Motor neuron (in vitro differentiated cells): ENCODE measurements at regions not wholly inside any gene's neighbourhood (a gene's known extent, or its start where the extent isn't known, plus 50 kb on each side); places are given as distances from the start of the nearest gene placed in this dataset.
A peak's percentile ranks its signal among the peaks of the same experiment; 100 is the strongest.

ENCODE experiments used
- ATAC-seq, 8 experiments: fragments of 200-7000 bp; cut with Tn5 transposase; replicated peaks in 6 of 8; 2 replicates each; pipeline ENCODE4 v1.8.0; 2021; ENCODE audit warnings: mild to moderate bottlenecking in 8 of 8, moderate library complexity in 8 of 8
- H3K27ac ChIP-seq, 2 donors: fragments of 250-450 bp; sonication (Bioruptor Pico); 2 replicates each; pipeline ENCODE4 v1.9.0; 2021; ENCODE audit warnings: antibody characterized with exemption in 2 of 2, mild to moderate bottlenecking in 2 of 2, moderate library complexity in 1 of 2
- H3K4me1 ChIP-seq, 2 donors: fragments of 250-450 bp; sonication (Bioruptor Pico); replicated peaks in 1 of 2; 2 replicates each; pipeline ENCODE4 v1.6.1; 2021; ENCODE audit warnings: antibody characterized with exemption in 2 of 2, mild to moderate bottlenecking in 2 of 2, moderate library complexity in 1 of 2
- H3K4me3 ChIP-seq, 5 donors: fragments of 250-450 bp; sonication (Bioruptor Pico); 2 replicates each; pipeline ENCODE4 v1.9.0; 2021; ENCODE audit warnings: antibody characterized with exemption in 5 of 5, mild to moderate bottlenecking in 5 of 5, moderate library complexity in 4 of 5
- WGBS, 10 experiments: fragments of 450-650 bp; shearing (Covaris generic); methylation state at CpG; one replicate each; pipeline ENCODE4 v1.0.0; 2022; 5-methylcytosine and 5-hydroxymethylcytosine counted together
- in situ Hi-C, 9 experiments: fragments of 400-800 bp; cut with MboI; loops; one replicate each; pipeline ENCODE4 v1.15.0; 2021; ENCODE audit warnings: low sequenced_read_pairs in 9 of 9, low pct_unique_long_range_greater_than_20kb in 2 of 9; ENCODE audit not compliant: unreplicated experiment in 9 of 9

- ATAC-seq = peak in 4 of 8 experiments; percentile 20 to 53 (median 23)
- in situ Hi-C loops = no loop called here
- no peaks in the 10 kb centered on the region for H3K4me1 ChIP-seq
- no peak overlapping the region for H3K27ac ChIP-seq
- H3K4me3 ChIP-seq = no peak overlapping the region
- 0 to 90% (median 75%) methylated on average over 1 to 4 of the region's 4 CpGs for WGBS, 10 experiments
Observed at GRCh38 chr6:142500250-142500786, 198.5 kb downstream of the ADGRG6 start.

- Histone ChIP-seq H3K4me3 (no peak overlapping the region), H3K27ac (no peak overlapping the region), H3K4me1 (no peaks in the 10 kb centered on the region)
- WGBS, 10 experiments = 36 to 100% (median 92%) methylated on average over 1 to 3 of the region's 3 CpGs
- in situ Hi-C loops = no loop called here
- no peak for ATAC-seq
Observed at GRCh38 chr6:142501795-142502194, 200.0 kb downstream of the ADGRG6 start.

GRCh38 chr6:142507065-142507464, 205.3 kb downstream of the ADGRG6 start:
- Histone ChIP-seq H3K27ac (no peak overlapping the region), H3K4me3 (no peak overlapping the region), H3K4me1 (no peaks in the 10 kb centered on the region)
- in situ Hi-C loops = no loop called here
- 89% methylated on average over 3 of the region's 4 CpGs; no CpG with 5 or more reads in 9 of the 10 experiments for WGBS, 10 experiments
- no peak for ATAC-seq

- H3K4me1 ChIP-seq = no peaks in the 10 kb centered on the region
- H3K27ac ChIP-seq = no peak overlapping the region
- in situ Hi-C loops = no loop called here
- WGBS, 10 experiments = 0 to 89% (median 40%) methylated on average over 1 to 3 of the region's 3 CpGs; no CpG with 5 or more reads in 1 of the 10 experiments
- H3K4me3 ChIP-seq = no peak overlapping the region
- ATAC-seq = peak in 1 of 8 experiments; percentile 25
Observed at GRCh38 chr6:142510211-142510610, 208.4 kb downstream of the ADGRG6 start.

- Histone ChIP-seq H3K27ac (no peak overlapping the region), H3K4me3 (no peak overlapping the region), H3K4me1 (peaks cover 0 to 4% of the 10 kb centered on the region in 2 donors)
- 0 to 100% (median 75%) methylated on average over 1 to 3 of the region's 3 CpGs; no CpG with 5 or more reads in 5 of the 10 experiments for WGBS, 10 experiments
- ATAC-seq = peak in 3 of 8 experiments; percentile 40 to 66 (median 44)
- in situ Hi-C loops = no loop called here
Observed at GRCh38 chr6:142518126-142518525, 216.3 kb downstream of the ADGRG6 start.

GRCh38 chr6:142518761-142519160, 217.0 kb downstream of the ADGRG6 start:
- peaks cover 0 to 4% of the 10 kb centered on the region in 2 donors for H3K4me1 ChIP-seq
- WGBS, 10 experiments = 0 to 92% (median 28%) methylated on average over 1 to 3 of the region's 4 CpGs; no CpG with 5 or more reads in 5 of the 10 experiments
- H3K27ac ChIP-seq = no peak overlapping the region
- in situ Hi-C loops = no loop called here
- ATAC-seq = peak in 1 of 8 experiments; percentile 47
- no peak overlapping the region for H3K4me3 ChIP-seq

GRCh38 chr6:142521791-142522190, 220.0 kb downstream of the ADGRG6 start:
- no peak overlapping the region for H3K27ac ChIP-seq
- peaks cover 0 to 4% of the 10 kb centered on the region in 2 donors for H3K4me1 ChIP-seq
- in situ Hi-C loops = no loop called here
- 13 to 100% (median 84%) methylated on average over 1 to 2 of the region's 2 CpGs; no CpG with 5 or more reads in 2 of the 10 experiments for WGBS, 10 experiments
- H3K4me3 ChIP-seq = no peak overlapping the region
- ATAC-seq = no peak

GRCh38 chr6:142523515-142524375, 221.9 kb downstream of the ADGRG6 start:
- in situ Hi-C loops = no loop called here
- Histone ChIP-seq H3K4me3 (no peak overlapping the region), H3K27ac (no peak overlapping the region), H3K4me1 (no peaks in the 10 kb centered on the region)
- WGBS, 10 experiments = 0 to 92% (median 65%) methylated on average over 2 to 4 of the region's 4 CpGs
- peak in 1 of 8 experiments; percentile 27 for ATAC-seq

GRCh38 chr6:142530566-142530965, 228.8 kb downstream of the ADGRG6 start:
- H3K4me1 ChIP-seq = no peaks in the 10 kb centered on the region
- ATAC-seq = peak in 3 of 8 experiments; percentile 31 to 82 (median 67)
- no peak overlapping the region for H3K27ac ChIP-seq
- H3K4me3 ChIP-seq = no peak overlapping the region
- WGBS, 10 experiments = 33 to 86% (median 71%) methylated on average over 2 to 3 of the region's 3 CpGs; no CpG with 5 or more reads in 3 of the 10 experiments
- in situ Hi-C loops = loop anchor here in 1 of 9 experiments (10.0 to 25.0 kb wide), 2 partner anchors 56 to 393 kb away; partner anchors contain the start of genes GJE1, NMBR and VTA1

- ATAC-seq = no peak
- no peak overlapping the region for H3K27ac ChIP-seq
- H3K4me3 ChIP-seq = no peak overlapping the region
- WGBS, 10 experiments = 40 to 83% (median 75%) methylated on average over 1 of the region's 1 CpG; no CpG with 5 or more reads in 6 of the 10 experiments
- H3K4me1 ChIP-seq = no peaks in the 10 kb centered on the region
- in situ Hi-C loops = loop anchor here in 1 of 9 experiments (10.0 to 25.0 kb wide), 2 partner anchors 57 to 394 kb away; partner anchors contain the start of genes GJE1, NMBR and VTA1
Observed at GRCh38 chr6:142531727-142532126, 229.9 kb downstream of the ADGRG6 start.

- WGBS, 10 experiments = 75 to 100% methylated on average over 1 of the region's 1 CpG; no CpG with 5 or more reads in 8 of the 10 experiments
Observed at GRCh38 chr6:142534076-142534475, 232.3 kb downstream of the ADGRG6 start.

GRCh38 chr6:142534484-142534883, 232.7 kb downstream of the ADGRG6 start:
- no peak overlapping the region for H3K4me3 ChIP-seq
- in situ Hi-C loops = loop anchor here in 1 of 9 experiments (10.0 to 25.0 kb wide), 2 partner anchors 60 to 397 kb away; partner anchors contain the start of genes GJE1, NMBR and VTA1
- H3K4me1 ChIP-seq = no peaks in the 10 kb centered on the region
- WGBS, 10 experiments = 0 to 80% (median 52%) methylated on average over 1 to 2 of the region's 2 CpGs; no CpG with 5 or more reads in 5 of the 10 experiments
- no peak for ATAC-seq
- no peak overlapping the region for H3K27ac ChIP-seq

More at GRCh38 chr6:142534076-142534475, 232.3 kb downstream of the ADGRG6 start:
- in situ Hi-C loops = loop anchor here in 1 of 9 experiments (10.0 to 25.0 kb wide), 2 partner anchors 59 to 397 kb away; partner anchors contain the start of genes GJE1, NMBR and VTA1
- ATAC-seq = no peak
- no peak overlapping the region for H3K27ac ChIP-seq
- no peak overlapping the region for H3K4me3 ChIP-seq
- no peaks in the 10 kb centered on the region for H3K4me1 ChIP-seq
